ENCODE measurements at regions not wholly inside any gene's neighbourhood (a gene's known extent, or its start where the extent isn't known, plus 50 kb on each side); places are given as distances from the start of the nearest gene placed in this dataset.

GRCh38 chr14:84202486-84202885 lies 1327.5 kb upstream of the FLRT2 start:
- intact Hi-C loops (cut with micrococcal nuclease; ENCODE audit: unreplicated experiment): no loop called here
- ChIA-PET CTCF (no interaction called here), POLR2A (no interaction called here)
- Histone ChIP-seq H3K4me1 (ENCODE audit: control insufficient read depth, insufficient read depth, low read length) (no peaks in the 10 kb centered on the region), H3K36me3 (ENCODE audit: control insufficient read depth, insufficient read depth, low read length) (no peaks in the 10 kb centered on the region), H3K27ac (ENCODE audit: low read length) (no peak overlapping the region), H3K4me3 (ENCODE audit: low read depth in 2 of 2, low read length in 2 of 2) (no peak overlapping the region), H3K9me3 (ENCODE audit: control insufficient read depth, insufficient read depth, low read depth, low read length) (no peaks in the 10 kb centered on the region), H3K27me3 (ENCODE audit: control insufficient read depth, insufficient read depth, low read length) (no peaks in the 10 kb centered on the region)
- DNase-seq (ENCODE audit: low read depth, low spot score) (no peak), ATAC-seq (no peak)
- no peak for TF ChIP-seq SIN3A (IDR thresholded peaks at IDR 0.05; ENCODE audit: borderline replicate concordance, insufficient read depth, low read depth, low read length)
- no TSS peak for BruUV-seq (replicated peaks)
- in situ Hi-C loops (cut with HindIII; ENCODE audit: low pct_unique_long_range_greater_than_20kb, low sequenced_read_pairs): no loop called here

- TF ChIP-seq REST (IDR thresholded peaks at IDR 0.05; ENCODE audit: insufficient read depth in 1 of 2, low read depth in 2 of 2, low read length in 1 of 2) (no peak), POLR2AphosphoS5 (IDR thresholded peaks at IDR 0.05; ENCODE audit: low read depth, low read length) (no peak), CTCF (IDR thresholded peaks at IDR 0.05) (no peak), SIN3A (IDR thresholded peaks at IDR 0.05; ENCODE audit: borderline replicate concordance, insufficient read depth, low read depth, low read length) (no peak), TCF7L2 (IDR thresholded peaks at IDR 0.05; ENCODE audit: low read depth, low read length) (no peak)
- DNase-seq (ENCODE audit: low read depth, low spot score): no peak
- CTCF ChIA-PET: no interaction called here
- no peak overlapping the region for H3K27ac ChIP-seq (ENCODE audit: low read length)
- intact Hi-C loops (cut with micrococcal nuclease; ENCODE audit: unreplicated experiment): no loop called here
- H3K4me3 ChIP-seq (ENCODE audit: low read depth in 2 of 2, low read length in 2 of 2): no peak overlapping the region
- BruUV-seq (replicated peaks): no TSS peak
- POLR2A ChIA-PET: no interaction called here
- in situ Hi-C loops (cut with HindIII; ENCODE audit: low pct_unique_long_range_greater_than_20kb, low sequenced_read_pairs): no loop called here
- no peaks in the 10 kb centered on the region for H3K36me3 ChIP-seq (ENCODE audit: control insufficient read depth, insufficient read depth, low read length)
- H3K27me3 ChIP-seq (ENCODE audit: control insufficient read depth, insufficient read depth, low read length): no peaks in the 10 kb centered on the region
- ATAC-seq: no peak
- H3K9me3 ChIP-seq (ENCODE audit: control insufficient read depth, insufficient read depth, low read depth, low read length): no peaks in the 10 kb centered on the region
- no peaks in the 10 kb centered on the region for H3K4me1 ChIP-seq (ENCODE audit: control insufficient read depth, insufficient read depth, low read length)
Observed at GRCh38 chr14:84203896-84204295, 1326.0 kb upstream of the FLRT2 start.

GRCh38 chr14:84208451-84208850 lies 1321.5 kb upstream of the FLRT2 start:
- in situ Hi-C loops (cut with HindIII; ENCODE audit: low pct_unique_long_range_greater_than_20kb, low sequenced_read_pairs) (no loop called here), intact Hi-C loops (cut with micrococcal nuclease; ENCODE audit: unreplicated experiment) (no loop called here)
- Histone ChIP-seq H3K4me1 (ENCODE audit: control insufficient read depth, insufficient read depth, low read length) (no peaks in the 10 kb centered on the region), H3K4me3 (ENCODE audit: low read depth in 2 of 2, low read length in 2 of 2) (no peak overlapping the region), H3K9me3 (ENCODE audit: control insufficient read depth, insufficient read depth, low read depth, low read length) (no peaks in the 10 kb centered on the region), H3K27me3 (ENCODE audit: control insufficient read depth, insufficient read depth, low read length) (no peaks in the 10 kb centered on the region), H3K36me3 (ENCODE audit: control insufficient read depth, insufficient read depth, low read length) (no peaks in the 10 kb centered on the region), H3K27ac (ENCODE audit: low read length) (no peak overlapping the region)
- CTCF ChIA-PET: no interaction called here
- BruUV-seq (replicated peaks): no TSS peak
- TF ChIP-seq SIN3A (IDR thresholded peaks at IDR 0.05; ENCODE audit: borderline replicate concordance, insufficient read depth, low read depth, low read length) (no peak), REST (IDR thresholded peaks at IDR 0.05; ENCODE audit: insufficient read depth in 1 of 2, low read depth in 2 of 2, low read length in 1 of 2) (no peak), POLR2AphosphoS5 (IDR thresholded peaks at IDR 0.05; ENCODE audit: low read depth, low read length) (no peak), CTCF (IDR thresholded peaks at IDR 0.05) (no peak)
- DNase-seq (ENCODE audit: low read depth, low spot score) (no peak), ATAC-seq (no peak)
- POLR2A ChIA-PET: no interaction called here
